C4-2B (cell line): ENCODE measurements at regions not wholly inside any gene's neighbourhood (a gene's known extent, or its start where the extent isn't known, plus 50 kb on each side); places are given as distances from the start of the nearest gene placed in this dataset.

ENCODE experiments used
- H3K27ac ChIP-seq: fragments of 450-650 bp; 2 replicates; pipeline ENCODE4 v1.5.1; 2017
- ZFX ChIP-seq: fragments of 450-650 bp; IDR thresholded peaks from 2 replicates; pipeline ENCODE4 v1.6.1; 2017
- TF ChIP-seq, protein P1 (sequence below): fragments of 450-650 bp; conservative IDR thresholded peaks from 2 replicates; pipeline ENCODE4 v1.5.1; 2017; ENCODE audit warnings: mild to moderate bottlenecking

- TF ChIP-seq, protein P1, sequence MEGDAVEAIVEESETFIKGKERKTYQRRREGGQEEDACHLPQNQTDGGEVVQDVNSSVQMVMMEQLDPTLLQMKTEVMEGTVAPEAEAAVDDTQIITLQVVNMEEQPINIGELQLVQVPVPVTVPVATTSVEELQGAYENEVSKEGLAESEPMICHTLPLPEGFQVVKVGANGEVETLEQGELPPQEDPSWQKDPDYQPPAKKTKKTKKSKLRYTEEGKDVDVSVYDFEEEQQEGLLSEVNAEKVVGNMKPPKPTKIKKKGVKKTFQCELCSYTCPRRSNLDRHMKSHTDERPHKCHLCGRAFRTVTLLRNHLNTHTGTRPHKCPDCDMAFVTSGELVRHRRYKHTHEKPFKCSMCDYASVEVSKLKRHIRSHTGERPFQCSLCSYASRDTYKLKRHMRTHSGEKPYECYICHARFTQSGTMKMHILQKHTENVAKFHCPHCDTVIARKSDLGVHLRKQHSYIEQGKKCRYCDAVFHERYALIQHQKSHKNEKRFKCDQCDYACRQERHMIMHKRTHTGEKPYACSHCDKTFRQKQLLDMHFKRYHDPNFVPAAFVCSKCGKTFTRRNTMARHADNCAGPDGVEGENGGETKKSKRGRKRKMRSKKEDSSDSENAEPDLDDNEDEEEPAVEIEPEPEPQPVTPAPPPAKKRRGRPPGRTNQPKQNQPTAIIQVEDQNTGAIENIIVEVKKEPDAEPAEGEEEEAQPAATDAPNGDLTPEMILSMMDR: no peak
- no peak for TF ChIP-seq ZFX
- no peak overlapping the region for H3K27ac ChIP-seq
Observed at GRCh38 chr6:164195942-164196281, 781.4 kb downstream of the QKI start.

- TF ChIP-seq, protein P1: no peak
- no peak for TF ChIP-seq ZFX
- H3K27ac ChIP-seq: no peak overlapping the region
Observed at GRCh38 chr6:164195278-164195941, 780.9 kb downstream of the QKI start.

GRCh38 chr6:164188861-164189260 lies 774.3 kb downstream of the QKI start:
- H3K27ac ChIP-seq: no peak overlapping the region
- TF ChIP-seq, protein P1: no peak
- TF ChIP-seq ZFX: no peak

GRCh38 chr6:164185471-164185871 lies 771.0 kb downstream of the QKI start:
- H3K27ac ChIP-seq: no peak overlapping the region
- no peak for TF ChIP-seq ZFX
- TF ChIP-seq, protein P1: no peak

DNA sequence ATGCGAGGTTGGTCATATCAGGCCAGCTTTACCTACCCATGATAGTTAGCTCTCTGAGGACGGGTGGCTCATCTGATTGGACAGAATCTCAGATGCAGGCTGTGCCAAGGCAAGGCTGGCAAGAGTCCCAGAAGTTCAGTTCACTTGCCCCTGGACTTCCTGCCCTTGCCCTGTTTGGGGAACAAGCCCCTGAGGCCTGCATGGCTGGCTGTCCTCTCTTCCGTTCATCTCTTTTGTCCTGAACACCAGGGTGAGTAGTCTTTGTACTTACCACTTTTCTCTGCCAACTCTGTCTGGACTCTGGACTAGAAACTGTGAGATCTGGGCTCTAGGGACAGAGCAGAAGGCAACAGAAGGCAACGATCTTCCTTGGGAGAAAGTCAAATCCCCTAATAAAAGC lies 769.9 kb downstream of the QKI start:
- no peak overlapping the region for H3K27ac ChIP-seq
- TF ChIP-seq, protein P1: no peak
- no peak for TF ChIP-seq ZFX

DNA sequence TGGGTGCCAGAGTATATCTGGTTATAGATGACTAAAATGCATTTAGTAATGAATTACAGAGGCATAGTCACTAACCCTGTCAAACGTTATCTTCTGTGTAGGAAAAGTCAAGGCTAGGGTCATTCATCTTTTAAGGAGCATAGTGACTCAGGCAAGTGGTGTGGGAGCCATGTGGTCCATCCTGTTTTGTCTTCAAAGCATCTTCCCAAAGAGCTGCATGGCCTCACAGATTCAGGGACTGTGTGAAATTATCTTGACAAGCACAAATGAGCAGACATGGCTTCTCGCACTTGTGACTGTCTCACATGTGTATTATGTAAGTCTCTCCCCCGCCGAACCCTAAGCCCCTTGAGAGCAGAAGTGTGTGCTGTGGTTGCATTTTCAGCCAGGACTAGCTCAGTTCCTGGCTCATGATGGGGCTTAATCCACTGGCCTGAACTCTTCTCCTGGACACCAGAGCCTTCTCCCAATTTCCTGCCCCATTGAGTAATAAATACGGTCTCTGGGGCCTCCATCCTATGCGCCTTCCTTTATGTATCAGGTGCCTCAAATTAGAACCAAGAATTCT lies 769.1 kb downstream of the QKI start:
- no peak overlapping the region for H3K27ac ChIP-seq
- TF ChIP-seq ZFX: no peak
- TF ChIP-seq, protein P1: no peak

GRCh38 chr6:164178679-164179332 lies 764.3 kb downstream of the QKI start:
- TF ChIP-seq, protein P1: no peak
- no peak for TF ChIP-seq ZFX

More at GRCh38 chr6:164178679-164179332, 764.3 kb downstream of the QKI start:
- no peak overlapping the region for H3K27ac ChIP-seq
